Loucy (cell line): ENCODE measurements at regions not wholly inside any gene's neighbourhood (a gene's known extent, or its start where the extent isn't known, plus 50 kb on each side); places are given as distances from the start of the nearest gene placed in this dataset.

ENCODE experiments used
- H2AFZ ChIP-seq: fragments of 200-600 bp; sonication (generic); 2 replicates; pipeline ENCODE4 v1.6.0; 2016; ENCODE audit warnings: antibody characterized with exemption, mild to moderate bottlenecking, low read length, moderate library complexity
- H3F3A ChIP-seq: fragments of 200-600 bp; 2 replicates; pipeline ENCODE4 v1.6.0; 2016; ENCODE audit warnings: antibody characterized with exemption, low read depth, mild to moderate bottlenecking
- H3K27me3 ChIP-seq: fragments of 200-600 bp; sonication (generic); 2 replicates; pipeline ENCODE4 v1.6.1; 2014; ENCODE audit warnings: low read length, mild to moderate bottlenecking; ENCODE audit not compliant: insufficient read depth, poor library complexity, severe bottlenecking
- H3K36me3 ChIP-seq: fragments of 200-600 bp; sonication (generic); 2 replicates; pipeline ENCODE4 v1.6.1; 2016; ENCODE audit warnings: low read length; ENCODE audit not compliant: insufficient read depth
- H3K4me1 ChIP-seq: fragments of 200-600 bp; sonication (generic); 2 replicates; pipeline ENCODE4 v1.5.1; 2014; ENCODE audit warnings: low read length, mild to moderate bottlenecking; ENCODE audit not compliant: insufficient read depth, poor library complexity, severe bottlenecking
- H3K4me2 ChIP-seq: fragments of 200-600 bp; sonication (generic); 2 replicates; pipeline ENCODE4 v1.6.0; 2014; ENCODE audit warnings: antibody characterized with exemption, low read length, low read depth, mild to moderate bottlenecking; ENCODE audit not compliant: poor library complexity, severe bottlenecking
- H3K4me3 ChIP-seq: fragments of 200-600 bp; sonication (generic); 2 replicates; pipeline ENCODE4 v1.5.1; 2014; ENCODE audit warnings: low read length, mild to moderate bottlenecking, mixed read lengths; ENCODE audit not compliant: poor library complexity, severe bottlenecking
- H3K79me2 ChIP-seq: fragments of 200-600 bp; sonication (generic); 2 replicates; pipeline ENCODE4 v1.6.1; 2014; ENCODE audit warnings: low read length; ENCODE audit not compliant: insufficient read depth
- H3K9ac ChIP-seq: fragments of 200-600 bp; sonication (generic); 2 replicates; pipeline ENCODE4 v1.6.0; 2014; ENCODE audit warnings: mild to moderate bottlenecking, low read depth, low read length, moderate library complexity; ENCODE audit not compliant: poor library complexity, severe bottlenecking
- H3K9me2 ChIP-seq: fragments of 200-600 bp; sonication (generic); replicated peaks from 2 replicates; pipeline ENCODE4 v1.6.1; 2016; ENCODE audit warnings: low read depth, low read length, mixed read lengths
- H3K9me3 ChIP-seq: fragments of 200-600 bp; sonication (generic); 2 replicates; pipeline ENCODE4 v1.6.1; 2014; ENCODE audit warnings: mild to moderate bottlenecking, antibody characterized with exemption, low read length, low read depth; ENCODE audit not compliant: insufficient read depth
- H4K20me1 ChIP-seq: fragments of 200-600 bp; sonication (generic); 2 replicates; pipeline ENCODE4 v1.6.0; 2014; ENCODE audit warnings: antibody characterized with exemption, low read length, mild to moderate bottlenecking; ENCODE audit not compliant: insufficient read depth, poor library complexity, severe bottlenecking
- EZH2phosphoT487 ChIP-seq: fragments of 200-600 bp; IDR thresholded peaks from 2 replicates; pipeline ENCODE4 v1.6.1; 2018; ENCODE audit warnings: antibody characterized with exemption, mild to moderate bottlenecking, moderate library complexity, borderline replicate concordance
- TF ChIP-seq, protein P1 (sequence below): fragments of 200-600 bp; sonication (generic); conservative IDR thresholded peaks from 2 replicates; pipeline ENCODE4 v1.5.1; 2014; ENCODE audit warnings: mild to moderate bottlenecking, antibody characterized with exemption, low read length

DNA sequence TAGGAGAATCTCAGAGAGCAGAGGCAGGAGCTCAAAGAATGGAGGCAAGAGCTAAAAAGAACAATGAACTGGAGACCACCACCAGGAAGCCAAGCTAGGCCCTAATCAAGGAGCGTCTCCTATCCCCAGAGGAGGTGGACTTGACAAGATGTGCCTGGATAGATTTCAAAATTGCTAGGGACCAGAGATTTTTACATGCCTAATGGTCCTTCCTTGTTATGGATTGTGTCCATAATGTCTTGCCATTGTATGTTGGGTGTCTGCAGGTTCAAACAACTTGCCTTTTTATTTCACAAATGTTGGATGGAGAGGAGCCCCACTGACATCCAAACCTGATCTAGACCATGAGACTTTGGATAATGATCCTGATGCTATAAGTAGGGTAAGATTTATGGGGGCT lies 88.2 kb upstream of the TP53I11 start:
- Histone ChIP-seq H3K4me1 (peaks cover 2% of the 10 kb centered on the region), H3K9ac (no peak overlapping the region), H2AFZ (no peak overlapping the region), H3K4me3 (no peak overlapping the region), H3K4me2 (no peak overlapping the region), H3F3A (no peaks in the 10 kb centered on the region), H3K27me3 (no peaks in the 10 kb centered on the region), H3K79me2 (no peaks in the 10 kb centered on the region), H3K36me3 (no peaks in the 10 kb centered on the region), H3K9me3 (peaks cover 5% of the 10 kb centered on the region; the same call in 1 of the 2 replicates), H4K20me1 (no peaks in the 10 kb centered on the region), H3K9me2 (no peaks in the 10 kb centered on the region)
- TF ChIP-seq, protein P1, sequence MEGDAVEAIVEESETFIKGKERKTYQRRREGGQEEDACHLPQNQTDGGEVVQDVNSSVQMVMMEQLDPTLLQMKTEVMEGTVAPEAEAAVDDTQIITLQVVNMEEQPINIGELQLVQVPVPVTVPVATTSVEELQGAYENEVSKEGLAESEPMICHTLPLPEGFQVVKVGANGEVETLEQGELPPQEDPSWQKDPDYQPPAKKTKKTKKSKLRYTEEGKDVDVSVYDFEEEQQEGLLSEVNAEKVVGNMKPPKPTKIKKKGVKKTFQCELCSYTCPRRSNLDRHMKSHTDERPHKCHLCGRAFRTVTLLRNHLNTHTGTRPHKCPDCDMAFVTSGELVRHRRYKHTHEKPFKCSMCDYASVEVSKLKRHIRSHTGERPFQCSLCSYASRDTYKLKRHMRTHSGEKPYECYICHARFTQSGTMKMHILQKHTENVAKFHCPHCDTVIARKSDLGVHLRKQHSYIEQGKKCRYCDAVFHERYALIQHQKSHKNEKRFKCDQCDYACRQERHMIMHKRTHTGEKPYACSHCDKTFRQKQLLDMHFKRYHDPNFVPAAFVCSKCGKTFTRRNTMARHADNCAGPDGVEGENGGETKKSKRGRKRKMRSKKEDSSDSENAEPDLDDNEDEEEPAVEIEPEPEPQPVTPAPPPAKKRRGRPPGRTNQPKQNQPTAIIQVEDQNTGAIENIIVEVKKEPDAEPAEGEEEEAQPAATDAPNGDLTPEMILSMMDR, result no peak
- TF ChIP-seq EZH2phosphoT487, result no peak

DNA sequence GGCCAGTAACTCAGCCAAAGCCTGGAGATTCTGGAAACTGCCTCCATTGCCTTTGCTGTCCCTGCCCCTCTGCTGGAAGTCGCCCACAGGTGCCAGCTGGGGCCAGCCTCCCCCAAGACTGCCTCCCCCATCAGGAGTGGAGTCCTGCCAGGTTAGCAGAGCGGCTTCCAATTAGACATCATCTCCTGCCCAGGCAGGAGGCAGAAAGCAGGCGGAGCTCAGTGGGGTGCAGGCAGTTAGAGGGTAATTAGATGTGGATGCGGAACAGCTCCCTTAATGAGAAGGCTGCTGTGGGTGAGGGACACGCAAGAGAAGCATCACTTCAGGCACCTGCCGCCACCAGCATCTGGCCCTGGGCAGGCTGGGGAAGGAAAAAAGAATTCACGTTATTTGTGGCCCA lies 90.9 kb upstream of the TP53I11 start:
- Histone ChIP-seq H3K9me2 (no peaks in the 10 kb centered on the region), H3K79me2 (no peaks in the 10 kb centered on the region), H3K9ac (no peak overlapping the region), H3K4me1 (peaks cover 11% of the 10 kb centered on the region), H3F3A (no peaks in the 10 kb centered on the region), H3K9me3 (peaks cover 5% of the 10 kb centered on the region; the same call in 1 of the 2 replicates), H3K36me3 (no peaks in the 10 kb centered on the region), H4K20me1 (no peaks in the 10 kb centered on the region), H3K4me2 (no peak overlapping the region), H2AFZ (no peak overlapping the region), H3K27me3 (no peaks in the 10 kb centered on the region), H3K4me3 (no peak overlapping the region)
- TF ChIP-seq, protein P1, result no peak
- no peak for TF ChIP-seq EZH2phosphoT487

DNA sequence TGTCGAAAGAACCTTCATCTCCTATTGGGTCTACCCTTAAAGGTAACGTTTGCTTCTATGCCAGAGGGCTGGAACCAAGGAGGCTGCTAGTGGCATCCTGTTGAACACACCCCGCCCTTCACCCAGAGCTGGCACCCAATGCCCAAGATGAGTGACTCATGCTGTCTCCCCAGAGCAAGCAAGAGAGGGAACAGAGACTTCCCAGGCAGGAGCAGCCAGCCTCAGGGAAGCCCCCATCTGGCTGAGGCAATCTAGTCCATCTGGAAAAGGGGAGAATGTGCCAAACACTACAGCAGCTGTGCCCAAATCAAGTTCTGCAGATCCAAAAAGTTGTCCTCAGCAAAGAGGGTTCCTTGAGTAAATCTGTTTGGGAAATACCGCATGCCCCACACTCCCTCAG lies 91.9 kb upstream of the TP53I11 start:
- no peak overlapping the region for H3K9ac ChIP-seq
- H3K4me1 ChIP-seq, result peaks cover 10% of the 10 kb centered on the region
- H3F3A ChIP-seq, result no peaks in the 10 kb centered on the region
- peaks cover 5% of the 10 kb centered on the region; the same call in 1 of the 2 replicates for H3K9me3 ChIP-seq
- H3K36me3 ChIP-seq, result no peaks in the 10 kb centered on the region
- no peak overlapping the region for H3K4me3 ChIP-seq
- H3K4me2 ChIP-seq, result no peak overlapping the region
- H3K9me2 ChIP-seq, result no peaks in the 10 kb centered on the region
- no peaks in the 10 kb centered on the region for H4K20me1 ChIP-seq
- H3K79me2 ChIP-seq, result no peaks in the 10 kb centered on the region
- H3K27me3 ChIP-seq, result no peaks in the 10 kb centered on the region
- no peak for TF ChIP-seq EZH2phosphoT487
- TF ChIP-seq, protein P1, result no peak
- H2AFZ ChIP-seq, result no peak overlapping the region
